ENCODE measurements at regions not wholly inside any gene's neighbourhood (a gene's known extent, or its start where the extent isn't known, plus 50 kb on each side); places are given as distances from the start of the nearest gene placed in this dataset.

GRCh38 chr4:19722404-19722803, 529.3 kb upstream of the SLIT2 start:
- 25% methylated on average over 1 of the region's 1 CpG for WGBS (ENCODE audit: low lambda C conversion rate)
- TF ChIP-seq POLR2AphosphoS5 (IDR thresholded peaks at IDR 0.05; ENCODE audit: low read depth, low read length) (no peak), JUND (IDR thresholded peaks at IDR 0.05) (no peak), SMC3 (IDR thresholded peaks at IDR 0.05; ENCODE audit: low read depth, low read length) (no peak), TCF12 (IDR thresholded peaks at IDR 0.05) (no peak), MEF2A (IDR thresholded peaks at IDR 0.05; ENCODE audit: borderline replicate concordance, low read depth) (no peak), USF2 (IDR thresholded peaks at IDR 0.05; ENCODE audit: borderline replicate concordance, low read depth, low read length) (no peak), RFX5 (IDR thresholded peaks at IDR 0.05; ENCODE audit: low read length) (no peak), USF1 (IDR thresholded peaks at IDR 0.05; ENCODE audit: borderline replicate concordance, low read depth) (no peak), TAF1 (IDR thresholded peaks at IDR 0.05; ENCODE audit: borderline replicate concordance, low read depth, low read length) (no peak), REST (IDR thresholded peaks at IDR 0.05; ENCODE audit: low read depth, low read length) (no peak), NRF1 (IDR thresholded peaks at IDR 0.05; ENCODE audit: low read depth, low read length) (no peak), FOXM1 (IDR thresholded peaks at IDR 0.05; ENCODE audit: low read depth) (no peak), FOSL2 (IDR thresholded peaks at IDR 0.05; ENCODE audit: borderline replicate concordance, low read depth) (no peak), SIN3A (IDR thresholded peaks at IDR 0.05; ENCODE audit: borderline replicate concordance, low read depth, low read length) (no peak)

More at GRCh38 chr4:19722404-19722803, 529.3 kb upstream of the SLIT2 start:
- Histone ChIP-seq H3F3A (replicated peaks; ENCODE audit: insufficient read depth) (no peaks in the 10 kb centered on the region), H3K27me3 (ENCODE audit: insufficient read depth) (no peaks in the 10 kb centered on the region), H3K36me3 (replicated peaks in 1 of 2; ENCODE audit: control insufficient read depth in 1 of 2, insufficient read depth in 2 of 2, low read length in 1 of 2) (no peaks in the 10 kb centered on the region), H3K27ac (ENCODE audit: low read depth in 2 of 2, low read length in 1 of 2) (no peak overlapping the region), H3K9me3 (no peaks in the 10 kb centered on the region), H2AFZ (ENCODE audit: low read depth) (no peak overlapping the region), H4K20me1 (ENCODE audit: insufficient read depth) (no peaks in the 10 kb centered on the region), H3K79me2 (ENCODE audit: insufficient read depth) (no peaks in the 10 kb centered on the region), H3K9me2 (no peaks in the 10 kb centered on the region), H3K4me2 (no peak overlapping the region), H3K9ac (no peak overlapping the region), H3K4me1 (ENCODE audit: control insufficient read depth in 1 of 2, insufficient read depth in 2 of 2, low read depth in 1 of 2, low read length in 1 of 2) (no peaks in the 10 kb centered on the region), H3K4me3 (ENCODE audit: low read depth in 2 of 2, low read length in 1 of 2) (no peak overlapping the region)
- POLR2A ChIA-PET: interaction anchor here (0.6 kb wide), 1 partner anchor 14 kb away, joined by 3 read pairs; no protein-coding TSS in a partner anchor
- CTCF ChIA-PET: no interaction called here
- no peak for DNase-seq

Measured in SK-N-SH (cell line).